GM12878 (cell line): ENCODE measurements at regions not wholly inside any gene's neighbourhood (a gene's known extent, or its start where the extent isn't known, plus 50 kb on each side); places are given as distances from the start of the nearest gene placed in this dataset.

Experiments used
- ATAC-seq: fragments of 200-7000 bp; cut with Tn5 transposase; 3 replicates; pipeline ENCODE4 v1.9.1; 2020; ENCODE audit warnings: mild to moderate bottlenecking, moderate library complexity
- BruUV-seq: library from RNA; stranded (reverse); fragments of 400-500 nt; replicated peaks from 2 replicates; lab custom pipeline; 2021; lab: Mats Ljungman, UMichigan
- CTCF ChIA-PET: fragments of 300-600 bp; sonication (Branson Sonifier 250); formaldehyde crosslinking; extraction: SDS; loops from one replicate; lab custom pipeline; 2021; ENCODE audit warnings: inconsistent platforms; lab: Yijun Ruan, JAX
- POLR2A ChIA-PET: fragments of 350-600 bp; formaldehyde crosslinking; extraction: SDS; loops from one replicate; lab custom pipeline; 2021; ENCODE audit warnings: inconsistent platforms; lab: Charles Lee
- RAD21 ChIA-PET: fragments of 300-600 bp; sonication (Branson Sonifier 250); formaldehyde crosslinking; loops from one replicate; lab custom pipeline; 2023; ENCODE audit warnings: antibody characterized with exemption; ENCODE audit not compliant: unreplicated experiment; lab: Charles Lee
- SMC1A ChIA-PET: fragments of 300-600 bp; sonication (Branson Sonifier 250); formaldehyde crosslinking; loops from one replicate; lab custom pipeline; 2023; ENCODE audit not compliant: unreplicated experiment, uncharacterized antibody; lab: Charles Lee
- DNase-seq: peaks from one replicate; pipeline ENCODE4 v3.0.0-alpha.2; 2011; ENCODE audit warnings: low read depth, low spot score
- FAIRE-seq: peaks from 3 replicates; lab custom pipeline; 2011; peaks lifted over from hg19 to GRCh38; lab: Jason Lieb, UNC
- H2AFZ ChIP-seq: 2 replicates; pipeline ENCODE4 v1.6.0; 2011; ENCODE audit warnings: low read depth, low read length, control low read depth; ENCODE audit not compliant: control insufficient read depth
- H3K27ac ChIP-seq: 2 replicates; pipeline ENCODE4 v1.5.1; 2011; ENCODE audit warnings: control low read depth; ENCODE audit not compliant: control insufficient read depth, insufficient read depth
- H3K27me3 ChIP-seq, 2 experiments: replicated peaks in 1 of 2; 2 replicates each; pipeline versions ENCODE4 v1.6.0 to v1.6.1; 2011; ENCODE audit warnings: low read length in 1 of 2; ENCODE audit not compliant: control insufficient read depth in 2 of 2, insufficient read depth in 2 of 2
- H3K36me3 ChIP-seq, 2 experiments: 2 replicates each; pipeline ENCODE4 v1.5.1; 2011; ENCODE audit warnings: low read length in 1 of 2; ENCODE audit not compliant: control insufficient read depth in 2 of 2, insufficient read depth in 2 of 2
- H3K4me1 ChIP-seq: 2 replicates; pipeline ENCODE4 v1.6.1; 2011; ENCODE audit warnings: mild to moderate bottlenecking, low read length, moderate library complexity, mixed read lengths; ENCODE audit not compliant: control insufficient read depth, insufficient read depth
- H3K4me2 ChIP-seq: 2 replicates; pipeline ENCODE4 v1.6.0; 2011; ENCODE audit warnings: control low read depth; ENCODE audit not compliant: control insufficient read depth, insufficient read depth
- H3K4me3 ChIP-seq: fragments of 200-600 bp; sonication (generic); 2 replicates; pipeline ENCODE4 v1.5.1; 2016
- H3K79me2 ChIP-seq: 2 replicates; pipeline ENCODE4 v1.6.0; 2011; ENCODE audit warnings: low read length; ENCODE audit not compliant: control insufficient read depth, insufficient read depth
- H3K9ac ChIP-seq: 2 replicates; pipeline ENCODE4 v1.8.0; 2011; ENCODE audit warnings: low read length, control low read depth, mixed read lengths; ENCODE audit not compliant: control insufficient read depth, insufficient read depth
- H3K9me3 ChIP-seq: replicated peaks from 3 replicates; pipeline ENCODE4 v1.5.1; 2011; ENCODE audit warnings: mild to moderate bottlenecking, low read length; ENCODE audit not compliant: control insufficient read depth, insufficient read depth
- H4K20me1 ChIP-seq: 2 replicates; pipeline ENCODE4 v1.6.0; 2011; ENCODE audit not compliant: control insufficient read depth, insufficient read depth
- ATF2 ChIP-seq: IDR thresholded peaks from 2 replicates; pipeline ENCODE4 v1.6.1; 2012; ENCODE audit warnings: low read length, inconsistent platforms
- CBFB ChIP-seq: IDR thresholded peaks from 2 replicates; pipeline ENCODE4 v1.6.1; 2016; ENCODE audit warnings: antibody characterized with exemption, low read depth
- MEF2A ChIP-seq: IDR thresholded peaks from 2 replicates; pipeline ENCODE4 v1.6.1; 2011; ENCODE audit warnings: low read depth, mild to moderate bottlenecking, low read length, moderate library complexity; ENCODE audit not compliant: insufficient read depth
- TCF3 ChIP-seq: IDR thresholded peaks from 2 replicates; pipeline ENCODE4 v1.6.1; 2012; ENCODE audit warnings: low read depth, mild to moderate bottlenecking, low read length, borderline replicate concordance; ENCODE audit not compliant: insufficient read depth
- WGBS: methylation state at CpG from one replicate; pipeline ENCODE4 v1.1.6; 2016; ENCODE audit warnings: low lambda C conversion rate; ENCODE audit not compliant: insufficient replicate concordance, insufficient coverage; ENCODE audit errors: missing lambda C conversion rate; 5-methylcytosine and 5-hydroxymethylcytosine counted together
- in situ Hi-C: fragments of 300-500 bp; cut with MboI; formaldehyde crosslinking; loops from 9 replicates; pipeline ENCODE4 v1.14.3; 2018; ENCODE audit warnings: mixed read lengths
- intact Hi-C: fragments of 100-400 bp; cut with micrococcal nuclease; formaldehyde crosslinking; loops from one replicate; pipeline ENCODE4 v1.14.2; 2022; ENCODE audit not compliant: unreplicated experiment

DNA sequence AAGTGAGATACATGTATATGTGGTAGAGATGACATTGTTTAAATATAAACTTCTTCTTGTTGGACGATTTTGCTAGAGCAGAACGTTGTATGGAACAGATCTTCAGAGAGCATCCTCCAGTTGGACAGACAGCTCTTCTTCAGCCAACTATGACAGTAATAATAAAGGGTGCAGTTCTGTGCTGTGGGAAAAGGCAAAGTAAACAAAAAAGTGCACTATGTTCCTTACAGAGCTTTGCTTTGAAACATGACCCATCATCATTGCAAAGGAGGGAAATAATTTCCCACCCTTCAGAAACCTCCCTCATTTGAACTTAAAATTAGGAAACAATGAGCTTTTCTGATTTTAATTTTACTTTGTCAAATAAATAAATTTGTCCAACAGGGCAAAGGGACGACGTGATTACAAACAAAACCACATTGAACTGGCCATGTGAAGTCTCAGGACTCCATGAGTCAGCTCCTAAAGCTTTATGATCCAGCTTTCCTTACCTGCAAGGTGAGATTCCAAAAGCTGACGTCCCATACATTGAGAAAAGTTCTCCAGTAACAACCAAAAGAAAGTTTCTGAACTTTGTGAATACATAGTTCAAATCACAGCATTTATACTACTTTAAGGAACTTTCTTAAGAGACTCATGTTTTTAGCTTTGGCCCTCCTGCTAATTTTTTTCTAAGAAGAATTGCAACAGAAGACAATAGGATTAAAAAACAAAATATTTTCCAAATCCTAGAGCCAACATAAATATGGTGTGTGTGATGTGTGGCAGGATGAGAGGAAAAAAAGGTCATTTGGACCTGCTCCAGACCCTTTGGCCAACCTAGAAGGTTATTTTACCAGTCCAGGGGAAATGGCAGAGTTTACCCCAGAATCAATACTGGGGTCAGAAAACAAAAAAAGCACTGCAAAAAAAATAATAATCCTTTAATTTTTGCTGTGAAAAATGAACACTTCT lies 565.4 kb upstream of the NRP1 start (continued):
- TF ChIP-seq MEF2A (no peak), ATF2 (no peak)

DNA sequence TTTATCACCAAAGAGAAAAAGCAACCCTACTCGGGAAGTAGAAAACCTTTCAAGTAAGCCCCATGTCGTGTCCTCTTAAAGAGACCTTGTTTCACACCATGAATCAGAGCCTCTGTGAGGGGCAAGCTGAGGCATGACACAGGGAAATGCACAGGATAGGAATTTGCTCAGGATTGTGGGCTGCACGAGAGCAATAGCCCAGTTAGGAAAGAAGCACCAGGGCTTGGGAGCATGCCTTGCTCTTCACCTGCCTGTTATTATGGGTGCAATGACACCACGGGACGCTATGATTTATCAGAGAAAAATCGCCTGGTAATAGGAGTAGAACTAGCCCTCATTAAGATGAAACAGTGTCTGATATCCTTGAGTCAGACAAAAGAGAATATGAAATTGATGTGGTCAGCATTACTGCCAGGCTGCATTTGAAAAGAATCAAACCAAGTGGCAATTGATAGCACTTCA lies 562.9 kb upstream of the NRP1 start:
- POLR2A ChIA-PET, result no interaction called here
- intact Hi-C loops (no loop called here), in situ Hi-C loops (no loop called here)
- Histone ChIP-seq H3K27ac (no peak overlapping the region), H3K36me3 (no peaks in the 10 kb centered on the region), H2AFZ (no peak overlapping the region), H3K9ac (no peak overlapping the region), H4K20me1 (no peaks in the 10 kb centered on the region), H3K79me2 (no peaks in the 10 kb centered on the region), H3K4me3 (no peak overlapping the region), H3K9me3 (no peaks in the 10 kb centered on the region), H3K4me2 (no peak overlapping the region), H3K4me1 (no peaks in the 10 kb centered on the region), H3K27me3 (no peaks in the 10 kb centered on the region)
- FAIRE-seq (no peak), DNase-seq (no peak), ATAC-seq (no peak)
- WGBS, result 0% methylated on average over 6 of the region's 6 CpGs
- no peak for TF ChIP-seq TCF3
- no peak for TF ChIP-seq CBFB
- RAD21 ChIA-PET, result no interaction called here
- CTCF ChIA-PET, result no interaction called here
- SMC1A ChIA-PET, result no interaction called here
- no TSS peak for BruUV-seq
